ENCODE measurements at regions not wholly inside any gene's neighbourhood (a gene's known extent, or its start where the extent isn't known, plus 50 kb on each side); places are given as distances from the start of the nearest gene placed in this dataset.

DNA sequence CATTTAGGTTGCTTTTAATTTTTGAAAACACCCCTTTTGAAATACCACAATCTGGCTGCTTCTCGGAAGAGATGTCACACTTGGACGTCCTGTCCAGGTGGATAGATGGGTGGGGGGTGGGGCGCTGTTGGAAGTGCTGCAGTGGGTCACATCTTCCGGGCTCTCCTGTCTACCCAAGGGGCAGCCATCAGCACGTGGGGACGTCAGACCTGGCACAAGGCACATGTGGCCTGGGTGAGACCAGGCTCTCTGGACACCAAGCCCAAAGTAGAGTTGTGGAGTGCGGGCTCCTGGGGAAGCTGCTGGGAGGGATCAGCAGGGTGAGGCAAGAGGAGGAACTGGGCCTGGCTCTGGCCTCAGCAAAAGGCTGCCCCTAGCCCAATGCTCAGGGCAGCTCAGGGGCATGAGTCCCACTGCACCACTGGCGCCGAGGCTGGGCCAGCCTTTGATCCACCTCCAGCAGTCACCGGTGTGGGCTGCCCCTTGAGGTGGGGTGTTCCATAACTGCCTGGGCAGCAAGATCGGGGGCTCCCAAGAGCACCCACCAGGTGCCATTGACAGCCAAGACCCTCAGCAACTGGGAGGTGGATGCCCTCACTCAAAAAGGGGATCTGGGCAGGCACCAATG is 68.6 kb upstream of the CCND1 start:
- Histone ChIP-seq H3K4me1 (ENCODE audit: control insufficient read depth in 2 of 2, insufficient read depth in 2 of 2, low read length in 2 of 2) (no peaks in the 10 kb centered on the region), H3K9me3 (ENCODE audit: control insufficient read depth in 2 of 3, low read length in 3 of 3) (no peaks in the 10 kb centered on the region), H3K36me3 (ENCODE audit: control insufficient read depth in 2 of 3, insufficient read depth in 3 of 3, low read length in 3 of 3) (no peaks in the 10 kb centered on the region), H3K27ac (ENCODE audit: low read depth, low read length) (no peak overlapping the region), H3K4me3 (ENCODE audit: low read length) (no peak overlapping the region), H3K27me3 (ENCODE audit: control insufficient read depth in 2 of 2, insufficient read depth in 2 of 2, low read length in 2 of 2) (peaks cover 0 to 2% of the 10 kb centered on the region in 2 donors)
- ATAC-seq: no peak
- Mint-ChIP-seq H3K4me1 (peaks cover 0 to 5% (median 0%) of the 10 kb centered on the region in 7 donors), H3K27ac (no peak overlapping the region), H3K9me3 (peaks cover 0 to 2% (median 0%) of the 10 kb centered on the region in 11 donors), H3K36me3 (no peaks in the 10 kb centered on the region), H3K27me3 (peaks cover 16 to 30% (median 25%) of the 10 kb centered on the region in 5 donors), H3K4me3 (no peak overlapping the region)
- intact Hi-C loops (cut with micrococcal nuclease): no loop called here
- no peak for DNase-seq
- CTCF ChIA-PET: no interaction called here
- POLR2A ChIA-PET: no interaction called here

DNA sequence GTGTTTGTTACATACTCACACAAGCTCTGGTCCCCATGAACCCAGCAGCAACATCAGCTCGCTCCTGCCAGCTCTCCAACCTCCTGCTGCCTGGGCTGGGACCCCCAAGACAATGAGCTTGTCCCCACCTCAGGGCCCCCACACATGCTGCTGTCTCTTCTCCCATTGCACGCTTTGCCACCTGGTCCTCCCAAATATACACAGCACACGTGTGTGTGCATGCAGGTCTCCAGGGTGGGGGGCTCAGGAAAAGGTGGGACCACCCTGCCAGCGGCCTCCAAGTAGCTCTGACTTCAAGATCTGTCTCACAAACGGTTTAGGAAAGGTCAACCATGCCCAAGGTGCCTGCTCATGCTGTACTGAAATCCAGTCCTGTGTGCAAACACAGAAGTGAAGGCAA is 68.1 kb upstream of the CCND1 start:
- no peaks in the 10 kb centered on the region for H3K9me3 ChIP-seq (ENCODE audit: control insufficient read depth in 2 of 3, low read length in 3 of 3)
- no peak overlapping the region for H3K27ac Mint-ChIP-seq
- CTCF ChIA-PET: no interaction called here
- ATAC-seq (no peak), DNase-seq (no peak)
- peaks cover 0 to 3% (median 0%) of the 10 kb centered on the region in 11 donors for H3K9me3 Mint-ChIP-seq
- peaks cover 0 to 5% (median 0%) of the 10 kb centered on the region in 7 donors for H3K4me1 Mint-ChIP-seq
- no peaks in the 10 kb centered on the region for H3K36me3 Mint-ChIP-seq
- peaks cover 20 to 35% (median 25%) of the 10 kb centered on the region in 5 donors for H3K27me3 Mint-ChIP-seq
- H3K27ac ChIP-seq (ENCODE audit: low read depth, low read length): no peak overlapping the region
- intact Hi-C loops (cut with micrococcal nuclease): no loop called here
- H3K27me3 ChIP-seq (ENCODE audit: control insufficient read depth in 2 of 2, insufficient read depth in 2 of 2, low read length in 2 of 2): peaks cover 0 to 2% of the 10 kb centered on the region in 2 donors
- H3K4me3 Mint-ChIP-seq: no peak overlapping the region
- no peaks in the 10 kb centered on the region for H3K4me1 ChIP-seq (ENCODE audit: control insufficient read depth in 2 of 2, insufficient read depth in 2 of 2, low read length in 2 of 2)
- H3K4me3 ChIP-seq (ENCODE audit: low read length): no peak overlapping the region
- no peaks in the 10 kb centered on the region for H3K36me3 ChIP-seq (ENCODE audit: control insufficient read depth in 2 of 3, insufficient read depth in 3 of 3, low read length in 3 of 3)
- POLR2A ChIA-PET: no interaction called here

DNA sequence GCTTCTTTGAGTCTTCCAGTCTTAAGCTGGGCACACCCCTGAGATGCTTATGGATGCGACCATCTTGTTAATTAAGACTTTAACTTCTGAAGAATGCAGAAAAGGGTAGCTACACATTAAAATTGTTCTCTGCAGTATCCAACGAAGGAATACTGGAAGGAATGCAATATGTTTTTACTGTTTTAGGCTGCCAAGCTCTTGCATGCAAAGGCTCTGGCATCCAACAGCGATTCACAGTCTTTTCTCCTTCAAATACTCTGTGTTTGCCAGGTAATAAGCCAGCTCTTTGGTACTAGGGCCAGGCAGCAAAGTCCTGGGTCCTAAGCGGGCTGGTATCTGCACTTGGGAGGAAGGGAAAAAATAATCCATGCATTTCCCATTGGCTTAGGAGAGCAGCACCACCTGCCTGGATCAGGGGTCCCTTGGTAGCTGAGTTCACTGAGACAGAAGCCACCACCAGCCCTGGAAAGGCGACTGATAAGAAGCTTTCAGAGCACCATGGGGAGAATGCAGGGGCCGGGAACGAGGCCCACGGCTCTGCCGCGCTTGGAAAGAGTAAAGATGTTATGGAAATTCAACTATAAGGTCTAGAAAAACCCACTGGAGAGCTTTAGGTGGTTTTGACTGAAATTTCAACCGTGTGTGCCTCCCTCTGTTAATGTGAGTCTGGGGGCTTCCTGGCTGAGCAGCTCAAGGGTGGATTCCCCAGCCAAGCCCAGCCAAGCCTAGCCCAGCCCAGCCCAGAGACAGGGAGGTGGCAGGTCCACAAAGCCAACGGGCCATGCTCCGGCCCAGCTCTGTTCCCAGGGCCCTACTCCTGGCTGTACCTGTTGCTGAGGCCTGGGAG is 67.0 kb upstream of the CCND1 start:
- H3K27me3 Mint-ChIP-seq: peaks cover 20 to 35% (median 26%) of the 10 kb centered on the region in 5 donors
- H3K27ac Mint-ChIP-seq: no peak overlapping the region
- CTCF ChIA-PET: no interaction called here

DNA sequence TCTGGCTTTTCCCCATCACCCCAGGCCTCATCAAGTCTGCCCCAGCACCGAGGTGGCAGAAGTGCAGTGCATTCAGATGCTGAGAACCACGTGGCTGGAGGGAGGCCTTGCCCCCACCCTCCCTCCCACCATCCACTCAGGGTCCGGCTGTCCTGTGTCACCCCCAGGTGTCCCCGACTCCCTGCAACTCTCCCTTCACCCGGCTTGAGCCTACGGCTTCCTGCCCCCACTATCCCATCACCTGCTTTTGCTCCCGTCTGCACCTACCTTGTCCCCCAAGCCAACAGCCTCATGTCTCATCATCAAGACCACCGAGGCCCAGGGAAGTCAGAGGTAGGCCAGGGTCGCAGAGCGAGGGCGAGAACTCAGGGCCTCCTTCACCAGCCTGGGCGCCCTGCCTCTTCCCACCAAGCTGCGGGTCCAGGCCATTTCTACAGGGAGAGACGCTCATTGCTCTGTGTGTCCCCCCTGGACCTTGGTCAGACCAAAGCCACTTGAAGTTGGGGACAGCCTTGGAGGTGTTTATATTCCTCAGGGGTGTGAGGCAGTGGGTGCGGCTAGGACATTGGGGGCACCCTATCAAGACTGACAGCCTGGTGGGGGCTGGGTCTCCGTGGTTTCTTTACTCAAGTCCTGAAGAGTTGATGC is 66.2 kb upstream of the CCND1 start:
- Mint-ChIP-seq H3K27ac (no peak overlapping the region), H3K4me1 (peaks cover 0 to 5% (median 0%) of the 10 kb centered on the region in 7 donors), H3K27me3 (peaks cover 20 to 38% (median 26%) of the 10 kb centered on the region in 5 donors), H3K9me3 (peaks cover 0 to 3% (median 0%) of the 10 kb centered on the region in 11 donors), H3K4me3 (no peak overlapping the region), H3K36me3 (no peaks in the 10 kb centered on the region)
- peaks cover 0 to 2% of the 10 kb centered on the region in 2 donors for H3K27me3 ChIP-seq (ENCODE audit: control insufficient read depth in 2 of 2, insufficient read depth in 2 of 2, low read length in 2 of 2)
- DNase-seq: no peak
- intact Hi-C loops (cut with micrococcal nuclease): no loop called here
- no peak for ATAC-seq
- ChIA-PET POLR2A (no interaction called here), CTCF (no interaction called here)
- no peaks in the 10 kb centered on the region for H3K36me3 ChIP-seq (ENCODE audit: control insufficient read depth in 2 of 3, insufficient read depth in 3 of 3, low read length in 3 of 3)
- H3K4me3 ChIP-seq (ENCODE audit: low read length): no peak overlapping the region
- H3K4me1 ChIP-seq (ENCODE audit: control insufficient read depth in 2 of 2, insufficient read depth in 2 of 2, low read length in 2 of 2): no peaks in the 10 kb centered on the region
- H3K27ac ChIP-seq (ENCODE audit: low read depth, low read length): no peak overlapping the region
- H3K9me3 ChIP-seq (ENCODE audit: control insufficient read depth in 2 of 3, low read length in 3 of 3): no peaks in the 10 kb centered on the region

More for the DNA sequence above, 67.0 kb upstream of the CCND1 start:
- Histone ChIP-seq H3K27ac (ENCODE audit: low read depth, low read length) (no peak overlapping the region), H3K4me1 (ENCODE audit: control insufficient read depth in 2 of 2, insufficient read depth in 2 of 2, low read length in 2 of 2) (no peaks in the 10 kb centered on the region), H3K4me3 (ENCODE audit: low read length) (no peak overlapping the region), H3K36me3 (ENCODE audit: control insufficient read depth in 2 of 3, insufficient read depth in 3 of 3, low read length in 3 of 3) (no peaks in the 10 kb centered on the region), H3K9me3 (ENCODE audit: control insufficient read depth in 2 of 3, low read length in 3 of 3) (no peaks in the 10 kb centered on the region), H3K27me3 (ENCODE audit: control insufficient read depth in 2 of 2, insufficient read depth in 2 of 2, low read length in 2 of 2) (peaks cover 0 to 2% of the 10 kb centered on the region in 2 donors)
- no peaks in the 10 kb centered on the region for H3K36me3 Mint-ChIP-seq
- ATAC-seq: no peak
- H3K4me1 Mint-ChIP-seq: peaks cover 0 to 5% (median 0%) of the 10 kb centered on the region in 7 donors
- intact Hi-C loops (cut with micrococcal nuclease): no loop called here
- no peak overlapping the region for H3K4me3 Mint-ChIP-seq
- DNase-seq: no peak
- H3K9me3 Mint-ChIP-seq: peaks cover 0 to 3% (median 0%) of the 10 kb centered on the region in 11 donors
- POLR2A ChIA-PET: no interaction called here

DNA sequence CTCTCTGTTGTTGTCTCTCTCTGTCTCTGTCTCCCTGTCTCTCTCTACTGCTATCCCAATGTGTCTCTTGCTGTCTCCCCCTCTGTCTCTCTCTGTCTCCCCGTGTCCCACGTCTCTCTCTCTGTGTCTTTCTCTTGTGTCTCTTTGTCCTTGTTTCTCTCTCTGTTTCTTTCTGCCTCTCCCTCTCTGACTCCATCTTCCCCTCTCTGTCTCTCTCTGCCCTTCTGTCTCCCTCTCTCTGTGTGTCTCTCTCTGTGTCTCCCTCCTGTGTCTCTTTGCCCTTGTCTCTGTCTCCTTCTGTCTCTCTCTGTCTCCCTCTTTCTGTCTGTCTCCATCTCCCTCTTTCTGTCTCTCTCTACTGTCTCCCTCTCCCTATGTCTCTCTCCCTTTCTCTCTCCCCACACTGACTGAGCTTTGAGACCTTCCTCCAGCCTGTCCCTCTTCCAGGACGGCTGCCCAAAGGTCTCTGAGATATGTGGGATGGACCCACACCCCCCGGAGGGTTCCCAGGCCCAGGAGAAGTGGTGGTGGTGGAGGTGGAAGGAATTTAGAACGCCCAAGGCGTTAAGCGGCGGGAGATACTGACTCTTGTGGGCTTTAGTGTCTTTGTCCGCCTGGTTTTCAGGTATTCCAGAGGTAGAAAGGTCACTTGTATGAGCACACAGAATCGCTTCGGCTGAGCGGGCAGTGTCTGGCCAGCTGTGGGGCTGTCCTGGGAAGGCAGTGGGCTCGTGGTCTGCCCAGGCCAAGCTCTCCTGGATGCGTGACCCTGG is 65.5 kb upstream of the CCND1 start:
- POLR2A ChIA-PET: interaction anchor here (0.6 kb wide), 1 partner anchor 514 kb away, joined by 3 read pairs; no protein-coding TSS in a partner anchor
- Histone ChIP-seq H3K9me3 (ENCODE audit: control insufficient read depth in 2 of 3, low read length in 3 of 3) (no peaks in the 10 kb centered on the region), H3K4me3 (ENCODE audit: low read length) (no peak overlapping the region), H3K27me3 (ENCODE audit: control insufficient read depth in 2 of 2, insufficient read depth in 2 of 2, low read length in 2 of 2) (peaks cover 0 to 2% of the 10 kb centered on the region in 2 donors), H3K27ac (ENCODE audit: low read depth, low read length) (no peak overlapping the region), H3K4me1 (ENCODE audit: control insufficient read depth in 2 of 2, insufficient read depth in 2 of 2, low read length in 2 of 2) (no peaks in the 10 kb centered on the region), H3K36me3 (ENCODE audit: control insufficient read depth in 2 of 3, insufficient read depth in 3 of 3, low read length in 3 of 3) (no peaks in the 10 kb centered on the region)
- CTCF ChIA-PET: no interaction called here
- Mint-ChIP-seq H3K36me3 (no peaks in the 10 kb centered on the region), H3K27ac (no peak overlapping the region), H3K4me3 (no peak overlapping the region), H3K9me3 (peaks cover 0 to 3% (median 0%) of the 10 kb centered on the region in 11 donors), H3K27me3 (peaks cover 20 to 38% (median 26%) of the 10 kb centered on the region in 5 donors), H3K4me1 (peaks cover 0 to 5% (median 0%) of the 10 kb centered on the region in 7 donors)
- intact Hi-C loops (cut with micrococcal nuclease): no loop called here
- ATAC-seq (no peak), DNase-seq (no peak)

DNA sequence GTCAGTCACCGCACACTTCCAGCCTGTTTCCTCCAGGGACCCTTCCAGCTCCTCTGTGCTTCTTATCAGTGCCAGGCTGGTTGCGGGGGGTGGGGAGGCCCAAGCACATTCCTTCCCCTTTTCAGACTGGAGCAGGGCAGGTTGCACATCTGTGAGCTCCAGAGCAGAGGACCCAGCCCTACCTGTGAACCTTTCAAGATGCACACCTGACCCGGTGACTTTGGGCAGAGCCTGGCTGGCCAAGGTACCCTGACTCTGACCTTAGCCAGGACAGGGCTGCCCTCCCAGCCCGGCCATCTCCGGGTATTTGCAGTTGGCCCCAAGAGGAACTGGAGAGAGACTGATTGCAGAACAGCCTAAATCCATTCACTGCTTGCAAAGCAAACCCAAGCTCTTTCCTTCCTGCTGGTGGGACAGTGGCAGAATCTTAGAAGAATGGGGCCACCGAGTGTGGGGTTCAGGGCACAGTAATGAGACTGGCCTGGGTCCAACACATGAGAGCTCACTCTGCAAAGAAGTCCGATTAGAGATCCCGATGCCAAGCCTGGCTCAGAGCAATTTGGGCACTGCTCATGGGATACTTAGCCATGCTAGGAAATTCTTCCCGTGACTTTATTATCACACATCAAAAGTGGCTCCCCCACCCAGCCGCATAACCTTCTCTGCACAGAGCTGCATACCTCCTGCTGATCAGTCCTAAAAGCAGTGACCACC is 64.7 kb upstream of the CCND1 start:
- H3K9me3 ChIP-seq (ENCODE audit: control insufficient read depth in 2 of 3, low read length in 3 of 3): no peaks in the 10 kb centered on the region
- DNase-seq (no peak), ATAC-seq (no peak)
- H3K36me3 Mint-ChIP-seq: no peaks in the 10 kb centered on the region
- H3K4me1 Mint-ChIP-seq: peaks cover 0 to 5% (median 0%) of the 10 kb centered on the region in 7 donors
- no peak overlapping the region for H3K27ac Mint-ChIP-seq
- peaks cover 23 to 38% (median 26%) of the 10 kb centered on the region in 5 donors for H3K27me3 Mint-ChIP-seq
- no peak overlapping the region for H3K4me3 Mint-ChIP-seq
- no peak overlapping the region for H3K27ac ChIP-seq (ENCODE audit: low read depth, low read length)
- no peak overlapping the region for H3K4me3 ChIP-seq (ENCODE audit: low read length)
- peaks cover 0 to 3% (median 0%) of the 10 kb centered on the region in 11 donors for H3K9me3 Mint-ChIP-seq
- intact Hi-C loops (cut with micrococcal nuclease): no loop called here
- peaks cover 0 to 2% of the 10 kb centered on the region in 2 donors for H3K27me3 ChIP-seq (ENCODE audit: control insufficient read depth in 2 of 2, insufficient read depth in 2 of 2, low read length in 2 of 2)
- POLR2A ChIA-PET: interaction anchor here (0.6 kb wide), 1 partner anchor 513 kb away, joined by 3 read pairs; no protein-coding TSS in a partner anchor
- no peaks in the 10 kb centered on the region for H3K36me3 ChIP-seq (ENCODE audit: control insufficient read depth in 2 of 3, insufficient read depth in 3 of 3, low read length in 3 of 3)
- no peaks in the 10 kb centered on the region for H3K4me1 ChIP-seq (ENCODE audit: control insufficient read depth in 2 of 2, insufficient read depth in 2 of 2, low read length in 2 of 2)
- CTCF ChIA-PET: no interaction called here

Data from naive thymus-derived CD4-positive, alpha-beta T cell (primary cell).